Gastrocnemius medialis (tissue), 4 donors: ENCODE measurements at regions not wholly inside any gene's neighbourhood (a gene's known extent, or its start where the extent isn't known, plus 50 kb on each side); places are given as distances from the start of the nearest gene placed in this dataset.

ENCODE experiments used
- ATAC-seq, 2 donors: fragments of 150-250 bp; one replicate each; pipeline ENCODE4 v1.9.1; 2016
- DNase-seq, 2 donors: peaks; one replicate each; pipeline ENCODE4 v3.0.0-alpha.2; 2019
- H3K27ac ChIP-seq, 4 donors: fragments of 200-600 bp; sonication (generic); 1 replicate in 1 of 4; 2 replicates in 3 of 4; pipeline ENCODE4 v1.5.1; 2016 to 2018; ENCODE audit warnings: mild to moderate bottlenecking in 2 of 4, moderate library complexity in 1 of 4
- H3K27me3 ChIP-seq, 3 donors: fragments of 200-600 bp; sonication (generic) in 2 of 3; 1 replicate in 1 of 3; 2 replicates in 2 of 3; pipeline versions ENCODE4 v1.5.1 to v1.6.0; 2016 to 2019; ENCODE audit warnings: mild to moderate bottlenecking in 1 of 3, moderate library complexity in 1 of 3
- H3K36me3 ChIP-seq, 2 donors: fragments of 200-600 bp; sonication (generic) in 1 of 2; one replicate each; pipeline ENCODE4 v1.5.1; 2017 to 2018
- H3K4me1 ChIP-seq, 2 donors: fragments of 200-600 bp; sonication (generic) in 1 of 2; one replicate each; pipeline ENCODE4 v1.5.1; 2016 to 2017; ENCODE audit warnings: mild to moderate bottlenecking in 2 of 2
- H3K4me3 ChIP-seq, 4 donors: fragments of 200-600 bp; sonication (generic) in 3 of 4; 1 replicate in 1 of 4; 2 replicates in 3 of 4; pipeline ENCODE4 v1.5.1; 2016 to 2019; ENCODE audit warnings: mild to moderate bottlenecking in 2 of 4
- H3K9me3 ChIP-seq, 3 donors: fragments of 200-600 bp; sonication (generic) in 2 of 3; 1 replicate in 1 of 3; 2 replicates in 2 of 3; pipeline ENCODE4 v1.5.1; 2016 to 2019
- CTCF ChIP-seq, 5 experiments: fragments of 450-650 bp in 3 of 5; fragments of 200-600 bp in 2 of 5; sonication (generic) in 2 of 5; IDR thresholded peaks in 4 of 5; conservative IDR thresholded peaks in 1 of 5; 1 replicate in 4 of 5; 2 replicates in 1 of 5; pipeline ENCODE4 v1.5.1; 2016 to 2019; ENCODE audit warnings: antibody characterized with exemption in 5 of 5, mild to moderate bottlenecking in 3 of 5, moderate library complexity in 3 of 5
- POLR2A ChIP-seq, 2 donors: fragments of 450-650 bp; IDR thresholded peaks; one replicate each; pipeline ENCODE4 v1.6.1; 2017; ENCODE audit warnings: antibody characterized with exemption in 2 of 2, mild to moderate bottlenecking in 2 of 2, moderate library complexity in 2 of 2
- in situ Hi-C, 4 donors: fragments of 200-750 bp; cut with MboI; loops; one replicate each; pipeline versions ENCODE4 v1.15.0 to v1.8.0; 2017; ENCODE audit warnings: low sequenced_read_pairs in 4 of 4
- intact Hi-C: fragments of 100-400 bp; cut with DNase I; formaldehyde crosslinking; loops from one replicate; pipeline ENCODE4 v1.15.1; 2023; ENCODE audit warnings: low total_unique reads

- TF ChIP-seq CTCF (IDR thresholded peaks at IDR 0.05 in 4 of 5, conservative IDR thresholded peaks at IDR 0.05 in 1 of 5) (no peak), POLR2A (IDR thresholded peaks at IDR 0.05) (no peak)
- H3K36me3 ChIP-seq, result no peaks in the 10 kb centered on the region
- no peak overlapping the region for H3K27ac ChIP-seq
- H3K4me1 ChIP-seq, result peaks cover 8 to 9% of the 10 kb centered on the region in 2 donors
- DNase-seq (no peak), ATAC-seq (no peak)
- H3K9me3 ChIP-seq, result no peaks in the 10 kb centered on the region
- intact Hi-C loops (no loop called here), in situ Hi-C loops (loop anchor here in 1 of 4 donors (25.0 kb wide), 1 partner anchor 107 kb away; no protein-coding TSS in a partner anchor)
- H3K27me3 ChIP-seq, result no peaks in the 10 kb centered on the region
- no peak overlapping the region for H3K4me3 ChIP-seq
Observed at GRCh38 chr1:234843946-234844345, 234.0 kb upstream of the IRF2BP2 start.

GRCh38 chr1:234842726-234843641, 233.0 kb upstream of the IRF2BP2 start:
- in situ Hi-C loops (loop anchor here in 1 of 4 donors (25.0 kb wide), 1 partner anchor 106 kb away; no protein-coding TSS in a partner anchor), intact Hi-C loops (no loop called here)
- Histone ChIP-seq H3K4me3 (no peak overlapping the region), H3K36me3 (no peaks in the 10 kb centered on the region), H3K9me3 (no peaks in the 10 kb centered on the region), H3K27ac (no peak overlapping the region), H3K27me3 (no peaks in the 10 kb centered on the region), H3K4me1 (peaks cover 8 to 9% of the 10 kb centered on the region in 2 donors)
- DNase-seq, result no peak
- ATAC-seq, result no peak
- TF ChIP-seq POLR2A (IDR thresholded peaks at IDR 0.05) (no peak), CTCF (IDR thresholded peaks at IDR 0.05 in 4 of 5, conservative IDR thresholded peaks at IDR 0.05 in 1 of 5) (no peak)

DNA sequence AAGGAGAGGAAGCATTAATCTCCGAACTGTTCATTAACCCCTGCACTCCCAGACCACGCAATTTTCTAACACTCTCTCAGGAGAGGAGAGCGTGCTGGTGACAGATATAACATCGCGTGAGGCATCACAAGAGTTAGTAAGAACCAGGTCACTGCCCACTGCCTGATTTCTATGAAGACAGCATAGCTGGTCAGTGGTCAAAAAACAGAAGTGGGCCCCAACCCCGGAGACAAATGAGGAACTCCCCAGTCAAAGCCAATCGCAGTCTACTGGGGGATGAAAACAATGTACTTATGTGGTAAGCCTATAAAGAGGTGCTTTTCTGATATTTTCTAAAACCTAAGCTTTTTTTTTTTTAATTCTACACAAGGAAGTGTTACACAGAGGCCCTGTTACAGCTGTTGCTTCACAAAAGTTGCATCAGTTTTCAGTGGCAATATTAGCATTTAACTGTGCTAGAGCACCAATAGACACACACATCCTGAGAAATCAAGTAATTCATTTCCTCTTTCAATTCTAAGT, 231.8 kb upstream of the IRF2BP2 start:
- H3K27me3 ChIP-seq, result no peaks in the 10 kb centered on the region
- TF ChIP-seq POLR2A (IDR thresholded peaks at IDR 0.05) (no peak), CTCF (IDR thresholded peaks at IDR 0.05 in 4 of 5, conservative IDR thresholded peaks at IDR 0.05 in 1 of 5) (no peak)
- no peaks in the 10 kb centered on the region for H3K36me3 ChIP-seq
- H3K27ac ChIP-seq, result no peak overlapping the region
- no peak overlapping the region for H3K4me3 ChIP-seq
- in situ Hi-C loops (loop anchor here in 1 of 4 donors (25.0 kb wide), 1 partner anchor 104 kb away; no protein-coding TSS in a partner anchor), intact Hi-C loops (no loop called here)
- DNase-seq (peak in 1 of 2 donors; percentile 37), ATAC-seq (peak in 1 of 2 donors; percentile 23)
- H3K9me3 ChIP-seq, result no peaks in the 10 kb centered on the region
- peaks cover 8 to 17% of the 10 kb centered on the region in 2 donors for H3K4me1 ChIP-seq

DNA sequence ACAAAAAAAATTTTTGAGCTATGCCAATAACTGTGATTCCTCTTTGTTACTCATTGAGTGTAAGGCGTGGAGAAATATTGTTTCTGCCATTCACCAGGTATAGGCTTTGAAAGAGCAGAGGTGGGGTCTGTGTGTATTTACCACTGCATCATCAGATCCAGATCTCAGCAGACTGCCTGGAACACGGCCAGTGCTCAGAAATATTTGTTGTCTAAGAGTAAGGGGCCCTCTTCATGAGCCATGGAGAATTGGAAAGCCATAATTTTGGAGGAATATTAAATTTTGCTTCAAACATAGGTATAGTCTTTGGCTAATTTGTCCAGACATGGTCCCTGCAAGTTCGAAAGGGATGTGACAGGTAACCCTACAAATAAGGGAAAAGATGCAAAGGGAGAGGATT, 231.3 kb upstream of the IRF2BP2 start:
- intact Hi-C loops (no loop called here), in situ Hi-C loops (loop anchor here in 1 of 4 donors (25.0 kb wide), 1 partner anchor 104 kb away; no protein-coding TSS in a partner anchor)
- ATAC-seq, result no peak
- no peak for TF ChIP-seq CTCF (IDR thresholded peaks at IDR 0.05 in 4 of 5, conservative IDR thresholded peaks at IDR 0.05 in 1 of 5)
- no peak for TF ChIP-seq POLR2A (IDR thresholded peaks at IDR 0.05)
- H3K4me3 ChIP-seq, result no peak overlapping the region
- no peaks in the 10 kb centered on the region for H3K9me3 ChIP-seq
- H3K27ac ChIP-seq, result no peak overlapping the region
- DNase-seq, result no peak
- no peaks in the 10 kb centered on the region for H3K27me3 ChIP-seq
- peaks cover 8 to 18% of the 10 kb centered on the region in 2 donors for H3K4me1 ChIP-seq
- no peaks in the 10 kb centered on the region for H3K36me3 ChIP-seq
